Esophagus squamous epithelium (tissue), 5 donors: ENCODE measurements at regions not wholly inside any gene's neighbourhood (a gene's known extent, or its start where the extent isn't known, plus 50 kb on each side); places are given as distances from the start of the nearest gene placed in this dataset.

Experiments used
- DNase-seq: peaks from one replicate; lab custom pipeline; 2025; lab: John Stamatoyannopoulos, UW
- H3K27ac ChIP-seq, 4 donors: fragments of 200-600 bp; sonication (generic); one replicate each; pipeline ENCODE4 v1.5.1; 2016 to 2019; ENCODE audit warnings: mild to moderate bottlenecking in 1 of 4
- H3K27me3 ChIP-seq, 4 donors: fragments of 200-600 bp; sonication (generic); 1 replicate in 3 of 4; 2 replicates in 1 of 4; pipeline versions ENCODE4 v1.5.1 to v1.6.0; 2017 to 2021; ENCODE audit warnings: antibody characterized with exemption in 1 of 4
- H3K36me3 ChIP-seq, 3 donors: fragments of 200-600 bp; sonication (generic); one replicate each; pipeline ENCODE4 v1.5.1; 2016 to 2019
- H3K4me1 ChIP-seq, 3 donors: fragments of 200-600 bp; sonication (generic); one replicate each; pipeline ENCODE4 v1.5.1; 2017 to 2019
- H3K4me3 ChIP-seq, 4 donors: fragments of 200-600 bp; sonication (generic); 1 replicate in 3 of 4; 2 replicates in 1 of 4; pipeline ENCODE4 v1.5.1; 2016 to 2019; ENCODE audit warnings: mild to moderate bottlenecking in 2 of 4, moderate library complexity in 1 of 4
- H3K9me3 ChIP-seq, 3 donors: fragments of 200-600 bp; sonication (generic); one replicate each; pipeline ENCODE4 v1.5.1; 2016 to 2019
- POLR2A ChIP-seq, 4 donors: fragments of 450-650 bp; IDR thresholded peaks; one replicate each; pipeline ENCODE4 v1.6.1; 2017; ENCODE audit warnings: antibody characterized with exemption in 4 of 4, mild to moderate bottlenecking in 4 of 4, moderate library complexity in 3 of 4
- WGBS, 2 donors: methylation state at CpG; one replicate each; pipeline ENCODE4 v1.1.5; 2018; 5-methylcytosine and 5-hydroxymethylcytosine counted together
- intact Hi-C: fragments of 100-400 bp; cut with DNase I; formaldehyde crosslinking; loops from one replicate; pipeline ENCODE4 v1.15.0; 2022
- TF ChIP-seq, protein P1 (sequence below), 6 experiments: fragments of 450-650 bp in 4 of 6; fragments of 200-600 bp in 2 of 6; sonication (generic) in 2 of 6; IDR thresholded peaks; one replicate each; pipeline ENCODE4 v1.5.1; 2016 to 2019; ENCODE audit warnings: antibody characterized with exemption in 6 of 6, mild to moderate bottlenecking in 4 of 6, moderate library complexity in 4 of 6
- donor health status: DM: yes; HTN: yes; CAD: no.

DNA sequence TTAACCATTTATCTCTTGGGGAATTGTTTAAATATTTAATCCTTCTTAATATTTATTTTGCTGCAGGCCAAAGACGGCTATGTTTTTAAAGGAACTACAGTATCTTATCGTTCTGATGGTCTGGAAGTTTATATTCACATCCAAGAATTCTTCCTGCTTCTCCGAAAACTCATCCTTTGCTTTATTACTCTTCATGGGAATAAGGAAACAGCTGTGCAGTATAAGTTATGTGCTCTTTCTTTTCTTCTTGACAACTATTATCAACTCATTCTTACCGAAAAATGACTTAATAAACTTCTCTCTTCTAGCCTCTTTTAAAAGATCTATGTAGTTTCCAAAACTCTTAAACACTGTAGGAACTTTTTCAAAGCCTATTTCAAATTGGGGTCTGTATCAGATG is 335.6 kb upstream of the NOVA1 start:
- Histone ChIP-seq H3K27ac (no peak overlapping the region), H3K4me1 (no peaks in the 10 kb centered on the region), H3K27me3 (no peaks in the 10 kb centered on the region), H3K4me3 (no peak overlapping the region), H3K9me3 (no peaks in the 10 kb centered on the region), H3K36me3 (no peaks in the 10 kb centered on the region)
- DNase-seq, result no peak
- WGBS, 2 donors, result 39 to 43% methylated on average over 4 of the region's 4 CpGs
- intact Hi-C loops, result no loop called here
- TF ChIP-seq POLR2A (IDR thresholded peaks at IDR 0.05), result no peak
- TF ChIP-seq, protein P1, sequence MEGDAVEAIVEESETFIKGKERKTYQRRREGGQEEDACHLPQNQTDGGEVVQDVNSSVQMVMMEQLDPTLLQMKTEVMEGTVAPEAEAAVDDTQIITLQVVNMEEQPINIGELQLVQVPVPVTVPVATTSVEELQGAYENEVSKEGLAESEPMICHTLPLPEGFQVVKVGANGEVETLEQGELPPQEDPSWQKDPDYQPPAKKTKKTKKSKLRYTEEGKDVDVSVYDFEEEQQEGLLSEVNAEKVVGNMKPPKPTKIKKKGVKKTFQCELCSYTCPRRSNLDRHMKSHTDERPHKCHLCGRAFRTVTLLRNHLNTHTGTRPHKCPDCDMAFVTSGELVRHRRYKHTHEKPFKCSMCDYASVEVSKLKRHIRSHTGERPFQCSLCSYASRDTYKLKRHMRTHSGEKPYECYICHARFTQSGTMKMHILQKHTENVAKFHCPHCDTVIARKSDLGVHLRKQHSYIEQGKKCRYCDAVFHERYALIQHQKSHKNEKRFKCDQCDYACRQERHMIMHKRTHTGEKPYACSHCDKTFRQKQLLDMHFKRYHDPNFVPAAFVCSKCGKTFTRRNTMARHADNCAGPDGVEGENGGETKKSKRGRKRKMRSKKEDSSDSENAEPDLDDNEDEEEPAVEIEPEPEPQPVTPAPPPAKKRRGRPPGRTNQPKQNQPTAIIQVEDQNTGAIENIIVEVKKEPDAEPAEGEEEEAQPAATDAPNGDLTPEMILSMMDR (IDR thresholded peaks at IDR 0.05), result no peak

DNA sequence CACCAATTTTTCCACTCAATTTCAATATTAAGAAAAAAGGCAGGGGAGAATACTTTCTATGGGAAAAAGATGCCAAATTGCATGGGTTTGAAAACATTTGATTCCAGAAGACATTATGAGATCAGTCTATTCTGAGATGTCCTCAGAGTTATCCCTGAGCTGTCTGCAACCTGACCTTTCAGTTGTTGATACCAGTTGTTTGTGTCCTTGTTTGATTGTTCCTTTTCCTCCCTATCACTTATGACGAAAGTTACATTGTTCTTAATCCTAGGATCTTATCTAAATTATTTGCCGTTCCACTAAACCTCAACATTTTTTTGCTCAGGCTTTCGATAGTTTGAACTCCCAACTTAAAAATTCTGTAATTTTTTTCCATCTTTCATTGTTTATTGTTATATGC is 336.3 kb upstream of the NOVA1 start:
- Histone ChIP-seq H3K36me3 (no peaks in the 10 kb centered on the region), H3K27ac (no peak overlapping the region), H3K4me3 (no peak overlapping the region), H3K27me3 (no peaks in the 10 kb centered on the region), H3K4me1 (no peaks in the 10 kb centered on the region), H3K9me3 (no peaks in the 10 kb centered on the region)
- TF ChIP-seq POLR2A (IDR thresholded peaks at IDR 0.05), result no peak
- TF ChIP-seq, protein P1 (IDR thresholded peaks at IDR 0.05), result no peak
- intact Hi-C loops, result no loop called here
- 52 to 64% methylated on average over 3 of the region's 3 CpGs for WGBS, 2 donors
- DNase-seq, result no peak

DNA sequence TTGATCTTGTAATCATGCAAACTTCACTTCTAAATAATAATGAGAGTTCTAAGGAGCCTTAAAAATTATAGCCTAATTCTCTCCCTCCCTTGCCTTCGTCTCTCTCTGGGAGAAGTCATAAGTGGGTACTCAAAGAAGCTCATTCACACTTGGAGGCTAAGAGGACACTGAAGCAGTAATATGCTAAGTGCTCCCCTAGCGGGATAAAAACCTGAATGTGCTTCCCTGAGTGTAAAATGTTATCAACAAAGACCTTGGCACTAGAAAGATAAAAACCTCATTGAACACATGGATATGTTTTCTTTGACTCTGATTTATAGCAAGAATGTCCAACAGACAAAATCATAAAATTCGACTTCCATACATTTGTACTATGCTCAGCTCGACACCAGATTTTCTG is 337.9 kb upstream of the NOVA1 start:
- H3K4me3 ChIP-seq, result no peak overlapping the region
- H3K36me3 ChIP-seq, result no peaks in the 10 kb centered on the region
- no peaks in the 10 kb centered on the region for H3K27me3 ChIP-seq
- intact Hi-C loops, result no loop called here
- 65 to 80% methylated on average over 4 of the region's 4 CpGs for WGBS, 2 donors
- no peaks in the 10 kb centered on the region for H3K9me3 ChIP-seq
- TF ChIP-seq, protein P1 (IDR thresholded peaks at IDR 0.05), result no peak
- no peak for TF ChIP-seq POLR2A (IDR thresholded peaks at IDR 0.05)
- H3K27ac ChIP-seq, result no peak overlapping the region
- DNase-seq, result no peak
- no peaks in the 10 kb centered on the region for H3K4me1 ChIP-seq

DNA sequence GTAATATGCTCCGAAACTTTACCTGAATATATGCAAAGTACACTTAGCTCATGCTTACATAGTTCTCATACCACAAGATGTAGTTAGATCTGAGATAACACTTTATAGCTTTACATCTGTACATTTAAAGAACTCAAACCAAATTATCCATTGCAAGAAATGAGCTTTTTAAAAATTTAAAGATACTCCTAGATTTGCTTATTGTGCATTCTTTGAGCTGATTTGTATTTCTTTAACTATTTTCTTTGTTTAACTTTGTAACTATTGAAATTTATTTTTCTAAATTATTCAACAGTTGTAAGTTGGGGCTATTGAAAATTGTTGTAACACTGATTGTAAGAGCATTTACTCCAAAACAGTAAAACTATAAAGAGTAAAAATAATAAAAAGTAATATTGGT is 340.2 kb upstream of the NOVA1 start:
- H3K9me3 ChIP-seq, result no peaks in the 10 kb centered on the region
- H3K4me3 ChIP-seq, result no peak overlapping the region
- WGBS, 2 donors, result 80 to 83% methylated on average over 1 of the region's 1 CpG
- DNase-seq, result no peak
- H3K4me1 ChIP-seq, result no peaks in the 10 kb centered on the region
- intact Hi-C loops, result no loop called here
- no peaks in the 10 kb centered on the region for H3K27me3 ChIP-seq
- no peak overlapping the region for H3K27ac ChIP-seq
- no peaks in the 10 kb centered on the region for H3K36me3 ChIP-seq
- TF ChIP-seq POLR2A (IDR thresholded peaks at IDR 0.05), result no peak
- TF ChIP-seq, protein P1 (IDR thresholded peaks at IDR 0.05), result no peak

DNA sequence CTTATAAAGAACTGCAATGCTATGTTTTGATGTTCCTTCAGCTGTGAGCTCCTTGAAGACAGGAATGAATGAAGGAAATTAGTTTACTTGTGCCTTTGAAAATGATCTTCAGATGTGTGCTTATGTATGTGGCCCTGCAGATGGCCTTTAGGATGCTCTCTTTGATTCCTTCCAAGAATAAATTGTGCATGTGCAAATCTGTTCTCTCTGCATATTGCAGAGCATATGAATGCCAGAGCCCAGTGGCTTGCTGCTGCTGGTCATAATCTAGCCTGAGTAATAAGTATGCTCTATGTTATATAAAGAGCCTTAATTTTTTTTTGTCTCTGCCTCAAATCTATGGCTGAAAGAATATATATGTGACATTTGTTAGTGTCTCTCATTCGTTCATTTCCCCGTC is 341.9 kb upstream of the NOVA1 start:
- no peak for DNase-seq
- TF ChIP-seq, protein P1 (IDR thresholded peaks at IDR 0.05), result no peak
- no peak for TF ChIP-seq POLR2A (IDR thresholded peaks at IDR 0.05)
- H3K27me3 ChIP-seq, result no peaks in the 10 kb centered on the region
- no peaks in the 10 kb centered on the region for H3K4me1 ChIP-seq
- 79 to 86% methylated on average over 2 of the region's 2 CpGs for WGBS, 2 donors
- H3K4me3 ChIP-seq, result no peak overlapping the region
- intact Hi-C loops, result no loop called here
- no peaks in the 10 kb centered on the region for H3K36me3 ChIP-seq
- no peaks in the 10 kb centered on the region for H3K9me3 ChIP-seq
- no peak overlapping the region for H3K27ac ChIP-seq
